Kidney capillary endothelial cell (primary cell): ENCODE measurements at regions not wholly inside any gene's neighbourhood (a gene's known extent, or its start where the extent isn't known, plus 50 kb on each side); places are given as distances from the start of the nearest gene placed in this dataset.

Source experiments
- DNase-seq: peaks from one replicate; pipeline ENCODE4 v3.0.0-alpha.2; 2018; ENCODE audit warnings: low spot score

DNA sequence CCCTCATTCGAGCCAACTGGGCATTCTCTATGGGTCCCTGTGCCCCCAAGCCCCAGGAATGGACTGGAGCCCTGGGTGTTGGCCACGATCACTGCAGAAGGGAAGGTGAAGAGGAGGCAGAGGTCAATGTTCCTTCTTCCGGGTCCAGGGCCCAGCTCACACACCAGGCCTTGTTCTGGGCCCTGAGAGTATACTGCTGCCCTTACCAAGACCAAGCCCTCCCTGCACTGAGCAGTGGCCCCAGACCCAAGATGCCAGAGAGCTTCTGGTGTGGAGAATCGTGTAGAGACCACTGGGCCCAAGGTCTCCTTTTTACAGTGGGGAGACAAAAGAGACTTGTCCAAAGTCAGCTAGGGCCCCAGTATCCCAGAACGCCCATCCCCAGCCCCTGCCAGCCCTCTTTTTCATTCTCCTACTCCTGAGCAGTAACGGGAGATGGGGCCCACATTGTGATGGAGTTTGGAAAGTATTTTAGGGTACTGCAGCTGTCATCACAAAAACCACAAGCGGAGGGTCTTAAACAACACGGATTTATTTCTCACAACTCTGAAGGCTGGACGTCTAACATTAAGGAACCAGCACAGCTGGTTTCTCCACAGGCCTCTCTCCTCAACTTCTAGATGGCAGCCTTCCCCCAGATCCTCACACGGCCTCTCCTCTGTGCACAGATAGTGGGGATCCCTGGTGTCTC lies 79.4 kb downstream of the PDGFA start:
- no peak for DNase-seq

DNA sequence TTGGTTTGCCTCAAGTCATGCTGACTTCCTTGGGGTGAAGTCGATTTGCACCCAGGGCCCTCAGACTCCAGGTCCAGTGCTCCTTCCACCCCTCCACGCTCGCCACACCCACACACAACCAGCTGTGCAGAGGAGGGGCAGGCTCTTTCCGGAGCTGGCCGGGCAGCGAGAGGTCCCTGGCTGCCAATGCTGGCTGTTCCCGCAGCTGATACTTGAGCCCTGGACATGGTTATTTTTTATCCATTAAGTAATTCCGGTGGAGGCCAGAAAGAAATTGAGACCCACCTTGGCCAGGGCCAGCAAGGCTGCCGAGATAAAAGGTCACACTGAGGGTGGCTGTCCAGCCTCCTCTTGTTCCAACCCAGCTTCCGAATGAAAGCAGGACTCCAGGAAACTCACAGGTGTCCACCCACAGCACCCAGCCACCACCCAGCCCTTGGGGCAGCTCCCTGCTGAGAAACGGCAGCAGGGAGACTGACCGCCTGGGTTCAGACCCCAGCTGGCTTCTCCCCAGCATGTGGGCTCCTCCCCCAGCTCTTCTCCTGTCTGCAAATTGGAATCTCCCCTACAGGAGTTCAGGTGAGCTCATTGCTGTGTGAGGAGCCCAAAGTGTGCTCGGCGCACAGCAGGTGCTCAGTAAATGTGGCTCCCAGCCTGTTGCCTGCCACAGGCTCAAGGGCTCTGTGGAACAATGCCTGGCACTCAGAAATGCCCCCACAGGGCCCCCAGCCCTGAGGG lies 77.8 kb downstream of the PDGFA start:
- DNase-seq: no peak

DNA sequence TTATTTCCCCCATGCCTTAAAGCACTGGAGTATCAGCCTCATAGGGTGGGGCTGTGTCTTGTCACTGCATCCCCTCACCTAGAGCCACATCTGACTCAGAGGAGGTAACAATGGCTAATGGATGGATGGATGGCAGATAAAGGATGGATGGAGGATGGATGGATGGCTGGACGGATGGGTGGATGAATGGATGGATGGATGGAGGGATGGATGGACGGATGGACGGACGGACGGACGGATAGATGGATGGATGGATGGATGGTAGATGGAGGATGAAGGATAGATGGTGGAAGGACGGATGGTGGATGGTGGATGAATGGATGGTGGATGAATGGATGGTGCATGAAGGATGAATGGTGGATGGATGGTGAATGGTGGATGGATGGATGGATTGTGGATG lies 77.2 kb downstream of the PDGFA start:
- DNase-seq: no peak

GRCh38 chr7:443279-443833 lies 76.3 kb downstream of the PDGFA start:
- no peak for DNase-seq

DNA sequence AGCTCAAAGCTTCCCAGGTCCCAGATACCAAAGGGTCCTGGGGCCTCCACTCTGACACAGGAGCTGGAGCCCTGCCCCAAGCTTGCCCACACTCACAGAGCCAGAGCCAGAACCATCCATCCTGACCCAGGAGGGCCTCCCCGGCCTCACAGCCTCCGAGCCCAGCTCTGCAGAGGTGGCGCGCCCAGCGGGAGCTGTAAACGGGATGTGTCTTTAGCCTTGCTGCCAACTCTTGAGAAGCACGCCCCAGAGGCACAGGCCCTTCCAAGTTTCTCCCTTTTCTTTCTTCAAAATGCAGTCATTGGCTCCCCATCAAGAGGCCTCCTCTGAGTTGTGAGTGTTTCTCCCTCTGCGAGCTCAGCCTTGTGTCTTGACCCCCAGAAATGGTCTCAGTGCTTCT lies 75.0 kb downstream of the PDGFA start:
- DNase-seq: no peak

DNA sequence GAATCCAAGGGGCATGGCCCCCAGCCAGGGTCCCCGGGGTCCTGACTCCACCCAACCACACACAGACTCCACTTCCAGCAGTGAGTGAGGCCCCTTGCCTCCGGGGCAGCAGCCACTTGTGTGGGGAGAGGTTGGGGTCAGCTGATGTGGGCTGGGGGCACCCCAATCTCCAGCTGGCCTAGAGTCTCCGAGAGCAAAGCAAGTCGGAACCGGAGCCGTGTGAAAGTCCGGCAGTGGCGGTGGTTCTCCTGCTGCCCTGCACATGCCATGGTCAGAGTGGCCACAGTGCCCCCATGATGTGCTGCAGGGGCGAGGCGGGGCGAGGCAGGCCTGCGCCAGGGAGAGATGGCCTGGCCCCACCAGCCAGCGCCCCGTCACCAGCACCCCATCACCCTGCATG lies 74.6 kb downstream of the PDGFA start:
- DNase-seq: no peak

- no peak for DNase-seq
Measured at GRCh38 chr7:445563-446288, 73.9 kb downstream of the PDGFA start.

GRCh38 chr7:446289-446935 lies 73.2 kb downstream of the PDGFA start:
- DNase-seq: no peak
